ENCODE measurements at regions not wholly inside any gene's neighbourhood (a gene's known extent, or its start where the extent isn't known, plus 50 kb on each side); places are given as distances from the start of the nearest gene placed in this dataset.

DNA sequence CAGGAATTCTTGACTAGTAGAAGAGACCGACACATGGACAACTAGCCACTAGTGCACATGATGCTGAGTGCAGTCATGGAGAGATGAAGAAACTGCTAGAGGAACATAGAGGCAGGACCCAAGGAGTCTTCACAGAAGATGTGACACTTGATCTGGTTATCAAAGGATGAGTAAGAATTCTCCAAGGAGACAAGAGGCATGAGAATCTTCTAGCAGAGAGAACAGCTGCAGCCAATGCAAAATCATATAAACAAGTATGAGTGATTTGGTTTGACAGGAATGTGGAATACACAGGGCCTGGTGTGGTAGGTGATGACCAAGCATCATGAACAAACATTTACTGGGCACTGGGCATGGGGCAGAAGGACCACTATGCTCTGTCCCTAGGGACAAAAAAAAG, 140.9 kb upstream of the CTTNBP2NL start:
- Mint-ChIP-seq H3K27me3 (peaks cover 17% of the 10 kb centered on the region), H3K27ac (no peak overlapping the region), H3K4me1 (no peaks in the 10 kb centered on the region), H3K4me3 (no peak overlapping the region), H3K36me3 (no peaks in the 10 kb centered on the region), H3K9me3 (no peaks in the 10 kb centered on the region)
- CTCF ChIA-PET, result interaction anchor here (0.7 kb wide), 1 partner anchor 91 kb away, joined by 3 read pairs; no protein-coding TSS in a partner anchor
- no peak for DNase-seq

- no peaks in the 10 kb centered on the region for H3K4me1 Mint-ChIP-seq
- H3K36me3 Mint-ChIP-seq, result no peaks in the 10 kb centered on the region
- H3K9me3 Mint-ChIP-seq, result no peaks in the 10 kb centered on the region
- DNase-seq, result no peak
- H3K27me3 Mint-ChIP-seq, result peaks cover 17% of the 10 kb centered on the region
- CTCF ChIA-PET, result no interaction called here
- H3K27ac Mint-ChIP-seq, result no peak overlapping the region
- H3K4me3 Mint-ChIP-seq, result no peak overlapping the region
Observed at GRCh38 chr1:112256411-112256810, 139.6 kb upstream of the CTTNBP2NL start.

DNA sequence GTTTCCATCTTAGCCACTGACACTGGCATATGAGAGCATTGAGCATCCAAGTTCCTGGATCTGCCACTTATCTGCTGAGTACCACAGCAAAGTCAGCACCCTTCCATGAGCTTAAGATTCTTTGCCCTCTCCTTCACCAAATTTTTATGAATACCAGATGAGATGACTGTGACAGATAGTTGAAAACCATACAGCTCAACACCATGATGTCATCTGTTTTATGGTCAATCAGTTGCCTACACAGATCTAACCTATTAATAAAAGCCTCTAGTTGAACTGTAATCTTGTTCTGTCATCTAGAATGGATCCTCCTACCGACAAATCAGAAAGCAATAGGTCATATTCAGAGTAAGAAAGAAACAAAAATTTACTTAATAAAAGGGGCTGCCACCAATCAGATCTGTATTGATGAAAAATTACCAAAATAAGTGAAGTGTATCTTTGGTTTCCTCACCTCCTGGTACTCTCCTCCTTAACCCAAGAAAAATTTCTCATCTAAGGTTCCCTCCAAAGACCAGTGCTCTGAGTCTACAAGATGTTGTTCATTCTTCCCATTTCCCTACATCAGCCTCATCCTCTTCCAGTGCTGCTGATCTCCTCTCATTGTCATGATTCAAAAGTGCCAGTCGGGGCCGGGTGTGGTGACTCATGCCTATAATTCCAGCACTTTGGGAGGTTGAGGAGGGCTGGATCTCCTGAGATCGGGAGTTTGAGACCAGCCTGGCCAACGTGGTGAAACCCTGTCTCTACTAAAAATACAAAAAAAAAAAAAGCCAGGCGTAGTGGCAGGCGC, 138.8 kb upstream of the CTTNBP2NL start:
- Mint-ChIP-seq H3K27me3 (peaks cover 17% of the 10 kb centered on the region), H3K4me3 (no peak overlapping the region), H3K36me3 (no peaks in the 10 kb centered on the region), H3K27ac (no peak overlapping the region), H3K9me3 (no peaks in the 10 kb centered on the region), H3K4me1 (no peaks in the 10 kb centered on the region)
- CTCF ChIA-PET, result no interaction called here
- DNase-seq, result no peak

DNA sequence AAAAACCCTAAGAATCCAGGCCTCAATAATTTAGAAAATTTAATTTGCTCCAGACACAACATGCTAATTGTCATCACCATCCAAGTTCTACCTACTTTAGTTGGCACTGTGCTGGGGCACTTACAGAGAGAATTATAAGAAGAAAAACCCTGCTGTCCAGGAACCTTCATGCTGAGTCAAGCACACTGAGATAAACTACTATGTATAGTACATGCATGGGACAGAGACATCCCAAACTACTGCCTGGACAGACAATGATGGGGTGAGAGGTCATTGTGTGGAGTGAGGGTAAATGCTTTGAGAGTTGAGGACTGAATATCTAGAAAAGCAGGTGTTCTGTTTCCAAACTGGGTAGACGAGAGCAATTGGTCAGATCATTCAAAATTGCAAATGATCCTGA, 135.3 kb upstream of the CTTNBP2NL start:
- DNase-seq, result no peak
- Mint-ChIP-seq H3K27me3 (peaks cover 15% of the 10 kb centered on the region), H3K4me1 (no peaks in the 10 kb centered on the region), H3K9me3 (no peaks in the 10 kb centered on the region), H3K27ac (no peak overlapping the region), H3K36me3 (no peaks in the 10 kb centered on the region), H3K4me3 (no peak overlapping the region)
- CTCF ChIA-PET, result no interaction called here

DNA sequence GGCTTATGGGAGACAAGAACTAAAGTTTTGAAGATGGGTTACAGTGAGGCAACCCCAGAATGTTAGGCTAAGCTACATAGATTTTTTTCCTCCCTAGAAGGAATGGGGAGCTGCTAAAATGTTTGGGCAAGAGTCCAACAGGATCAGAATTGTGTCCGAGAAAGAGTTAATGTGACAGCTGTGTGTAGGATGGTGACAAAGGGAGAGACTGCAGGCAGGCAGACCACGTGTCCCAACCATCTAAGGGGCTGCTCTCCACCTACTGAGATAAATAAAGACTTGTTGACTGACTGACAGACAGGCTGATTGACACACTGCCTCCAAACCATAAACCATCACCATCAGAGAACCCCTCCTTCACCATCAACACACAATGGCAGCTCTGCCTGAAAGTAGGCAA, 133.7 kb upstream of the CTTNBP2NL start:
- Mint-ChIP-seq H3K9me3 (no peaks in the 10 kb centered on the region), H3K27me3 (peaks cover 11% of the 10 kb centered on the region), H3K36me3 (no peaks in the 10 kb centered on the region), H3K27ac (no peak overlapping the region), H3K4me1 (no peaks in the 10 kb centered on the region), H3K4me3 (no peak overlapping the region)
- DNase-seq, result no peak
- CTCF ChIA-PET, result interaction anchor here (0.6 kb wide), 1 partner anchor 56 kb away, joined by 3 read pairs; no protein-coding TSS in a partner anchor

GRCh38 chr1:112263042-112263441, 133.0 kb upstream of the CTTNBP2NL start:
- Mint-ChIP-seq H3K9me3 (no peaks in the 10 kb centered on the region), H3K27ac (no peak overlapping the region), H3K27me3 (peaks cover 9% of the 10 kb centered on the region), H3K36me3 (no peaks in the 10 kb centered on the region), H3K4me1 (no peaks in the 10 kb centered on the region), H3K4me3 (no peak overlapping the region)
- no peak for DNase-seq
- CTCF ChIA-PET, result interaction anchor here (0.6 kb wide), 1 partner anchor 56 kb away, joined by 3 read pairs; no protein-coding TSS in a partner anchor

DNA sequence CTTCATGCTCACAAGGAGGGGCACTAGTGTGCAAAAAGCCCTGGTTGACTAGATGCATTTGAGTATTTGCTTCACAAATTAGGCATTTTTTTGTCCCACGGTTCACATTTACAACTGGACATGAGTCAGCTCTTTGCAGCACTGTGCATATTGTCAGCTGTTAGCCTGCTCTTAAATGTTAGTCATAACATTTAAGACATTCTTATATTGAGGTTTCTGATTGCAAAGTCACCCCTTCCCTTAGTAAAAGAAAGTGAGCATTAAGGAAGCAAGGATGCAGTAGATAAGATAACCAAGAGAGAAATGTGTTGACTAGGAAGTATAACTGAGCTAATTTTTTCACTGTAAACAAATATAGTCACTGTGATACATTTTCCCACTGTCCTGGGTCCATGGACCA, 132.6 kb upstream of the CTTNBP2NL start:
- CTCF ChIA-PET, result no interaction called here
- no peaks in the 10 kb centered on the region for H3K4me1 Mint-ChIP-seq
- DNase-seq, result no peak

DNA sequence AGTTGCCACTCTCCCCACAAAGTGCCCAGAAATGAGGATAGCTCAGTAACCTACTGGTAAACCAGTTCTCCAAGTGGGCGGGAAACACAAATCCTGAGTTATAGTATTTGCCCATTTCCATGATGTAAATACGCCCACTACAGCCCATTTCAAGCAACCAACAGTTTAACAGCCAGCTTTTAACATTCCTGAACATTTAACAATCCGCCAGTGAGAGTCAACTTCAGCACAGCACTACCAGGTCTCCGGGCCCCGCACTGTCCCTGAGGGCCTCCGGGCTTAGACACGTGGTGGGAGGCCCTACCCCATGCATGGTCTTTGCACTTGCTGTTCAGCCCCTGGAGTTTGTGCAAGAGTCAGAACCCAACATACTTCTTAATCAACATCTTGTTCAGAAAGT, 132.0 kb upstream of the CTTNBP2NL start:
- peaks cover 12% of the 10 kb centered on the region for H3K27me3 Mint-ChIP-seq
- H3K4me1 Mint-ChIP-seq, result no peaks in the 10 kb centered on the region

More for the DNA sequence above, 132.6 kb upstream of the CTTNBP2NL start:
- Mint-ChIP-seq H3K9me3 (no peaks in the 10 kb centered on the region), H3K27ac (no peak overlapping the region), H3K27me3 (peaks cover 12% of the 10 kb centered on the region), H3K36me3 (no peaks in the 10 kb centered on the region), H3K4me3 (no peak overlapping the region)

GRCh38 chr1:112264553-112264952, 131.5 kb upstream of the CTTNBP2NL start:
- H3K9me3 Mint-ChIP-seq, result no peaks in the 10 kb centered on the region
- H3K4me3 Mint-ChIP-seq, result no peak overlapping the region
- H3K36me3 Mint-ChIP-seq, result no peaks in the 10 kb centered on the region
- no peak for DNase-seq
- CTCF ChIA-PET, result no interaction called here
- no peak overlapping the region for H3K27ac Mint-ChIP-seq
- H3K27me3 Mint-ChIP-seq, result peaks cover 16% of the 10 kb centered on the region
- H3K4me1 Mint-ChIP-seq, result no peaks in the 10 kb centered on the region

More for the DNA sequence above, 132.0 kb upstream of the CTTNBP2NL start:
- no peak for DNase-seq
- H3K36me3 Mint-ChIP-seq, result no peaks in the 10 kb centered on the region
- no peak overlapping the region for H3K27ac Mint-ChIP-seq
- H3K4me3 Mint-ChIP-seq, result no peak overlapping the region
- H3K9me3 Mint-ChIP-seq, result no peaks in the 10 kb centered on the region
- CTCF ChIA-PET, result no interaction called here

- peaks cover 19% of the 10 kb centered on the region for H3K27me3 Mint-ChIP-seq
- H3K4me3 Mint-ChIP-seq, result no peak overlapping the region
- H3K27ac Mint-ChIP-seq, result no peak overlapping the region
- no peaks in the 10 kb centered on the region for H3K9me3 Mint-ChIP-seq
- H3K4me1 Mint-ChIP-seq, result no peaks in the 10 kb centered on the region
- CTCF ChIA-PET, result no interaction called here
- no peaks in the 10 kb centered on the region for H3K36me3 Mint-ChIP-seq
- DNase-seq, result no peak
Observed at GRCh38 chr1:112265931-112266330, 130.1 kb upstream of the CTTNBP2NL start.

- Mint-ChIP-seq H3K27me3 (peaks cover 24% of the 10 kb centered on the region), H3K4me3 (no peak overlapping the region), H3K4me1 (no peaks in the 10 kb centered on the region), H3K9me3 (no peaks in the 10 kb centered on the region), H3K27ac (no peak overlapping the region), H3K36me3 (no peaks in the 10 kb centered on the region)
- DNase-seq, result no peak
- CTCF ChIA-PET, result no interaction called here
Observed at GRCh38 chr1:112267206-112267605, 128.8 kb upstream of the CTTNBP2NL start.

- Mint-ChIP-seq H3K27ac (no peak overlapping the region), H3K27me3 (peaks cover 29% of the 10 kb centered on the region), H3K4me1 (no peaks in the 10 kb centered on the region), H3K36me3 (no peaks in the 10 kb centered on the region), H3K9me3 (no peaks in the 10 kb centered on the region), H3K4me3 (no peak overlapping the region)
- DNase-seq, result no peak
- CTCF ChIA-PET, result no interaction called here
Observed at GRCh38 chr1:112267929-112268328, 128.1 kb upstream of the CTTNBP2NL start.

GRCh38 chr1:112268408-112268807, 127.6 kb upstream of the CTTNBP2NL start:
- peaks cover 30% of the 10 kb centered on the region for H3K27me3 Mint-ChIP-seq
- no peaks in the 10 kb centered on the region for H3K4me1 Mint-ChIP-seq
- no peak overlapping the region for H3K27ac Mint-ChIP-seq
- CTCF ChIA-PET, result no interaction called here
- H3K4me3 Mint-ChIP-seq, result no peak overlapping the region
- no peak for DNase-seq
- H3K9me3 Mint-ChIP-seq, result no peaks in the 10 kb centered on the region
- no peaks in the 10 kb centered on the region for H3K36me3 Mint-ChIP-seq

- Mint-ChIP-seq H3K27me3 (peaks cover 31% of the 10 kb centered on the region), H3K27ac (no peak overlapping the region)
Observed at GRCh38 chr1:112271270-112271669, 124.7 kb upstream of the CTTNBP2NL start.

DNA sequence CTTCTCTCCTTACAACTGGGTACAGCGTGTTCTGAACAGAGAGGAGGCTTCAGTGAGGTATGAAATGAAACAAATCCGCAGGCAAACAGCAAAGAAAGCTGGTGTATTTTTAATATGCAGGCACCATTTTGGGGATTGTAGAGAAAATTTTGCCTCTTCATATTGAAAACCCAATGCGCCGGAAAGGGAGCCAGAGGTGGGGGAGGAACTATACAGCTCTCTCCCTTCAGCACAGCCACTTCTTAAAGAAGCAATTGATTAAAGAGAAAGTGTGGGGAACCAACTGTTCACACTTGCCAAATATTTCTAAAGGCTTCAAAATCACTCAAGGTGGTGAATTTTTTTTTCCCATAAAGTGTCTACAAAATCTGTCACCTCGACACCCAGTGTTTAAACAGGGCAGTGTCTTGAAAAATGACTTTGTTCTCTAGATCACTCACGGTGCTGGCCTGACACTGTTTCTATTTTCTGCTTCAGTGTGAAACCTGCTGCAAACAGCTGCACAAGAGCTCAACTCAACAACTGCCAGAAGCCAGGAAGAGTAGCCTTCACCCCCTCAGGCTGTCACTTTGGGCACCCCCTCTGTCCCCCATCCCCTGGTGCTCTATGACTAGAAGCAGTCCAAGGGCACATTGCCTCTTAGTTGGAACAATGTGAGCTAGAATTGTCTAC, 123.8 kb upstream of the CTTNBP2NL start:
- H3K27me3 Mint-ChIP-seq, result peaks cover 31% of the 10 kb centered on the region
- H3K9me3 Mint-ChIP-seq, result peaks cover 5% of the 10 kb centered on the region
- CTCF ChIA-PET, result no interaction called here
- H3K36me3 Mint-ChIP-seq, result no peaks in the 10 kb centered on the region
- DNase-seq, result no peak
- H3K4me3 Mint-ChIP-seq, result no peak overlapping the region
- no peak overlapping the region for H3K27ac Mint-ChIP-seq
- no peaks in the 10 kb centered on the region for H3K4me1 Mint-ChIP-seq

More at GRCh38 chr1:112271270-112271669, 124.7 kb upstream of the CTTNBP2NL start:
- Mint-ChIP-seq H3K4me3 (no peak overlapping the region), H3K4me1 (no peaks in the 10 kb centered on the region), H3K36me3 (no peaks in the 10 kb centered on the region), H3K9me3 (peaks cover 5% of the 10 kb centered on the region)
- no peak for DNase-seq
- CTCF ChIA-PET, result no interaction called here
